Activated T-helper 1 cell treated with anti-CD3 and anti-CD28 coated beads, Interleukin-12 subunit alpha, Interleukin-12 subunit beta, Interleukin-2, Interleukin-4 antibody, amounts not matched to agents 30 ng/mL and 10 ng/mL and 1 ng/mL, durations not matched to agents 14 hours and 24 hours and 36 hours (primary cell): ENCODE measurements at regions not wholly inside any gene's neighbourhood (a gene's known extent, or its start where the extent isn't known, plus 50 kb on each side); places are given as distances from the start of the nearest gene placed in this dataset.

Experiments used
- DNase-seq: peaks from one replicate; pipeline ENCODE4 v3.0.0; 2021; ENCODE audit warnings: low spot score
- H3K27ac Mint-ChIP-seq: one replicate; pipeline ENCODE4 v1.8.0; 2021; ENCODE audit warnings: mild to moderate bottlenecking, mixed read lengths
- H3K27me3 Mint-ChIP-seq: one replicate; pipeline ENCODE4 v1.8.0; 2022; ENCODE audit warnings: mild to moderate bottlenecking, moderate library complexity, mixed read lengths; ENCODE audit not compliant: insufficient read depth
- H3K36me3 Mint-ChIP-seq: one replicate; pipeline ENCODE4 v1.8.0; 2021; ENCODE audit warnings: low read depth, mixed read lengths
- H3K4me1 Mint-ChIP-seq: one replicate; pipeline ENCODE4 v1.8.0; 2021; ENCODE audit warnings: low read depth, mixed read lengths
- H3K4me3 Mint-ChIP-seq: one replicate; pipeline ENCODE4 v1.8.0; 2021; ENCODE audit warnings: mild to moderate bottlenecking, moderate library complexity, mixed read lengths
- H3K9me3 Mint-ChIP-seq: one replicate; pipeline ENCODE4 v1.8.0; 2021; ENCODE audit warnings: mixed read lengths
- intact Hi-C: fragments of 100-400 bp; cut with micrococcal nuclease; formaldehyde crosslinking; loops from one replicate; pipeline ENCODE4 v1.15.1; 2024

DNA sequence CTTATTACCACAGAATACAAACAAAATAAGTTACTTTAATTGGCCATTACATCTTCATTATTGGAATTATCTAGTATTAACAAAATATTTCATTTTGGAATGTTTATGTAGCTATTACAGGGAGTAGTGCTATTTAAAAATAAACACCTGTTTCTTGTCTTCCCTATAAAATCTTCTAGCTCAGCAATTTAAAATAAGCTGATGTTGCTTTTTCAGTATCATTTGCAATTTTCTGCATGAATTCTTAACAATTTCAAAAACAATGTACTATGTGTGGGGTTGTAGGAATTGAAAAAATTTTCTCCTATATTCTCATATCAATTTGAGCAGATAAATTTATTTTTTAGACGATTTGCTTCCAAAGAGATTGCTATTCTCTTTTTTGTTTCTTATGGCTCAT is 1251.3 kb upstream of the CRIM1 start:
- Mint-ChIP-seq H3K4me3 (no peak overlapping the region), H3K4me1 (no peaks in the 10 kb centered on the region), H3K27me3 (no peaks in the 10 kb centered on the region), H3K9me3 (no peaks in the 10 kb centered on the region), H3K36me3 (no peaks in the 10 kb centered on the region), H3K27ac (no peak overlapping the region)
- DNase-seq: no peak
- intact Hi-C loops: no loop called here

DNA sequence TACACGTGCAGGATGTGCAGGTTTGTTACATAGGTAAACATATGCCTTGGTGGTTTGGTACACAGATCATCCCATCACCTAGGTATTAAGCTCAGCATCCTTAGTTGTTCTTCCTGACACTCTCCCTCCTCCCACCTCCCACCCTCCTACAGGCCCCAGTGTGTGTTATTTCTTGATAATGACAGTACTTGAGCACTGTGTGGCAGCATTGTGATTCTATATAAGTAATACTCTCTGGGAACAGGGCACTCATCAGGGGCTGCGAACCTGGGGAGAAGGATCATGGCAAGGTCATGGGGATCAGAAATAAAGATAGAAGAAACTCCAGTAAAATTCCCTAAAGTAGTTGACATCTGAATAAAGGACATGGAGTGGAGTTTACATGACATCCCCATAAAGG is 1256.2 kb upstream of the CRIM1 start:
- Mint-ChIP-seq H3K27ac (no peak overlapping the region), H3K36me3 (no peaks in the 10 kb centered on the region), H3K9me3 (no peaks in the 10 kb centered on the region), H3K27me3 (no peaks in the 10 kb centered on the region), H3K4me1 (no peaks in the 10 kb centered on the region), H3K4me3 (no peak overlapping the region)
- intact Hi-C loops: no loop called here
- DNase-seq: no peak

DNA sequence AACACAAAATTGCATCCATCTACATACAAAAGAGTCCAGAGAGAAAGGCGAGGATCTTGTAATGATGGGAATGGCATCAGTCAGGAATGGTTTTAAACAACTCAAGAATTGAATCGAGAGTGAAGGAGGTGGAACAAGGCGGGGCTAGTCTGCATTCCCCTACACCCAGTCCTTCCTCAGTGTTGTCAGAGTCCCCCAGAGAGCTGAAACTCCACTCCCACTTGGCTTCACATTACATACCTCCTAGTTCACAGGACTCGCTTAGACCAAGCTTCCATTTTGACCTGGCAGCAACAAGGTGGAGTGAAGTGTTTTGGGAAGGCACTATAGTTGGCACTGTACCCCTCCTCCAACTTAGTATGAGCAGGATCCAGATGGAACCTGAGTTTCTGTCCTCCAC is 1273.5 kb upstream of the CRIM1 start:
- intact Hi-C loops: no loop called here
- no peak for DNase-seq
- H3K4me3 Mint-ChIP-seq: no peak overlapping the region
- H3K27ac Mint-ChIP-seq: no peak overlapping the region
- no peaks in the 10 kb centered on the region for H3K27me3 Mint-ChIP-seq
- no peaks in the 10 kb centered on the region for H3K36me3 Mint-ChIP-seq
- H3K9me3 Mint-ChIP-seq: no peaks in the 10 kb centered on the region
- no peaks in the 10 kb centered on the region for H3K4me1 Mint-ChIP-seq

DNA sequence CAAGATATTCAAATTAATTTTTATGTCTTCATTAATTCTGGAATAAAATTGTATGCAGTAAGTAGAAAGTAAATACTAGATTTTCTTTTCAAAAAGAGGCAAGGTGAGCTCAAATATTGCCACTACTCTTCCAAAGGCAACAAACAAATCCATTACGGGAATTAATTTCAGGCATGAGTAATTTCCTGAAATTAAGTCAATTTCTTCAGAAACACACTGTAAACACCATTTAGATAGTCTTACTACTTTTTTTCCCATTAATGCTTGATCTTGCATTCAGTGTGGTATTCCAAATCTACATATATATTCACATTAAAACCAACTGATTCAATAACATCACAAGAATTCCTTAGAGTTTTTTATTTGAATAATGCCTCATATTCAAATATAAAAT is 1274.0 kb upstream of the CRIM1 start:
- no peaks in the 10 kb centered on the region for H3K36me3 Mint-ChIP-seq
- no peaks in the 10 kb centered on the region for H3K27me3 Mint-ChIP-seq
- no peak overlapping the region for H3K27ac Mint-ChIP-seq
- no peak for DNase-seq
- H3K4me3 Mint-ChIP-seq: no peak overlapping the region
- intact Hi-C loops: no loop called here
- no peaks in the 10 kb centered on the region for H3K9me3 Mint-ChIP-seq
- no peaks in the 10 kb centered on the region for H3K4me1 Mint-ChIP-seq

DNA sequence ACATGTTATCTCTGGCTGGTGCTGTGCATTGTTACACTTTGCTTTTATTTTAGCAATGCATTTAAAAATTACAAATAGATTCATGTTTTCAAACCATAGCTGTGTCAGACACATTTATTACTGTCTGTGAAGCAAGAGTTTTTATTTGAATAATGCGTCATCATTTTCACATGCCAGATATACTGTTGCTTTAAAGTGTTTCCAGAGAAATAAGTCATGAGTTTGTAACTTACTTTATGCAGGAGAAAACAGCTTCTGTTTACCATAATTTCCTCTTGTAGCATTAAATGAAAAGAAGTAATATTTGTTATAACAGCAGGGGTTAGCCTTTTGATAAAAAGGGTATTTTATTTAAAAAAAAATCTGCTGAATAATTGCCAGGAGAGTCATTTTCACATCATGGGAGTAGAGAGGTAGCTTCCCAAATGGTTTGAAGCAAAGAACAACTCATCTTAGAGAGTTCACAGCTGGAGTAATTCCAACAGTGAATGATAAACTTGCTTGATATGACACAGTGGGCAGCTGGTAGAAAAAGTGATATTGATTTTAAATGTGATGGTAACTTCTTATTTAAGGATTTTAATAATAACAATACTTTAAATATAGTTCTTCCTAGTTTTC is 1274.5 kb upstream of the CRIM1 start:
- Mint-ChIP-seq H3K27ac (no peak overlapping the region), H3K4me1 (no peaks in the 10 kb centered on the region), H3K9me3 (no peaks in the 10 kb centered on the region), H3K36me3 (no peaks in the 10 kb centered on the region), H3K27me3 (no peaks in the 10 kb centered on the region), H3K4me3 (no peak overlapping the region)
- no peak for DNase-seq
- intact Hi-C loops: no loop called here

DNA sequence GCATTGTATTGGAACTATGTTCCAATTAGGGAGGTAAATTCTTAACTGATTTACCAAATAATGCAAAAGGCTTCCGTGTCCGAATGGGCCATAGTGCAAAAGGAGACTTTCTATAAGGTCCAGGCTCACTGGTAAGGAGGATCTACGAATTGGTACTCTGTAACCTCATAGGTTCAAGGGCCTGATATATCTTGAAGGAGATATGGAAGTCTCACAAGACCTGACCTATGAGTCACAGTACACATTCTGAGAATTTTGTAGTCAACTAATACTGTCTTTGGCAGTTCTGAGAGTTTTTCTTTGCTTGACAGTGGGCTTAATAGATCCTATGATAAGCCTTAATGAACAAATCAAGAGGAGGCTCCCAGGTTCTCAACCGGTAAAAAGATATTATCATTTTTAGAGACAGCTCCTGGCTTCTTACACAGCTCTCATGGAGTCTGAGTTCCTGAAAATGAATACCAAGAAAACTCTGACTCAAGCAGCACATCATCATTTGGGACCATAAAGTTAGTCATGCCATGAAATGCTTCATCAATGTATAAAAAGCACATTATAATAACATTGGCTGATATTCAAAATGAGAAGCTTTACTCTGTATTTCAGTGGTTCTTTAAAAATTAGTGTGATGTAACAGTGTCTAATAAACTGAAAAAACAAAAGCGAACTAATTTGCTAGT is 1275.2 kb upstream of the CRIM1 start:
- intact Hi-C loops: no loop called here
- no peak for DNase-seq
- Mint-ChIP-seq H3K27me3 (no peaks in the 10 kb centered on the region), H3K36me3 (no peaks in the 10 kb centered on the region), H3K27ac (no peak overlapping the region), H3K4me1 (no peaks in the 10 kb centered on the region), H3K4me3 (no peak overlapping the region), H3K9me3 (no peaks in the 10 kb centered on the region)

DNA sequence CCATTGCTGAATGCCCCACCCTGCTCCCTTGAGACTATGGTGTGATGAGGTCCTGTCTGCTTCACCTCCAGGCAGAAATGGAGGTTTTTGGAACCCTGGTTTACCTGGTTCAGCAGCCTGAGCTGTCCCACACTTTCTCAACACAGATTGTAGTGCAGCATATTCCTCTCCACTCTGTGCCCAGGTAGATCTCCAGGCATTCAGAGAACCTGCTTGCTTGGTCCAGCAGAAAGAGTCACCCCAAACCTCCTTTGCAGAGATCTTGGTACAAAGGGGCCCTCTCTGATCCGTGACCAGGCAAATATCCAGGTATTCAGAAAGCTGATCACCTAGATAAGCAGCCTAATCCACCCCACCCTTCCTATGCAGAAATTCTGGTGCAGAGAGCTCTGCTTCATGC is 1288.2 kb upstream of the CRIM1 start:
- no peaks in the 10 kb centered on the region for H3K27me3 Mint-ChIP-seq
- no peaks in the 10 kb centered on the region for H3K36me3 Mint-ChIP-seq
- H3K4me1 Mint-ChIP-seq: no peaks in the 10 kb centered on the region
- no peak overlapping the region for H3K27ac Mint-ChIP-seq
- intact Hi-C loops: no loop called here
- no peak for DNase-seq
- peaks cover 6% of the 10 kb centered on the region for H3K9me3 Mint-ChIP-seq
- H3K4me3 Mint-ChIP-seq: no peak overlapping the region

DNA sequence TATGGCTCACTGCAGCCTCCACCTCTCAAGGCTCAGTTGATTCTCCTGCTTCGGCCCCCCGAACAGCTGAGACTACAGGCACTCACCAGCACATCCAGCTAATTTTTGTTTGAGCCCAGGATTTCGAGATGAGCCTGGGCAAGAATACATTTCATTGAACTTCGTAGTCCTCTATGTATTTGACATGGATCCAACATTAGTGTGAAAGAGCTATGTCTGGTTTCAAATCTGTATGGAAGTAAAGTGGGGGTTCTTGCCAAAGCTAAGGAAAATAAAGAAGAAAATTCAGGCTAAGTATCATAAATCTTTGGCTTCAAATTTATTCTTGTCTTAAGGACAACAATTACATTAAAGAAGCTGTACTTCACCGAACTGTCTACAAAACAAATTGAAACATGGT is 1291.7 kb upstream of the CRIM1 start:
- Mint-ChIP-seq H3K4me3 (no peak overlapping the region), H3K27me3 (no peaks in the 10 kb centered on the region), H3K27ac (no peak overlapping the region), H3K36me3 (no peaks in the 10 kb centered on the region), H3K4me1 (no peaks in the 10 kb centered on the region), H3K9me3 (peaks cover 6% of the 10 kb centered on the region)
- DNase-seq: no peak
- intact Hi-C loops: no loop called here

DNA sequence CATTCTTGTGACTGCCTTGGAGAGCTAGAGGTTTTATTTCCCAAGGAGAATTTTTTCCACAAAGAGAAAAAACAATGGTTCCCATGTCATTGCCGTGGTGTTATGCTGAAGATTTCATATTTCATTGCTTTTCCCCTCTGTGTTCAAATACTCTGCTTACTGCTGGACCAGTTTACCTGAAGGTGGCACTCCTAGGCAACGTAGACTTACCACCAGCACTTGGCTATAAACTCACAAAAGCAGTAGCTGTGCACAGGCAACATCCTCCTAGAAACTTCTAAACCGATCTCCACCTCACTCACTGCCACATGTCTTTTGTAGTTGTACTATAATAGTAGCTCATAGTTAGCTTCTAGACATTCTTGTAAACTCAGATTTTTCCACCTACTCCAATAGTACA is 1319.7 kb upstream of the CRIM1 start:
- H3K36me3 Mint-ChIP-seq: no peaks in the 10 kb centered on the region
- H3K9me3 Mint-ChIP-seq: peaks cover 4% of the 10 kb centered on the region
- H3K4me3 Mint-ChIP-seq: no peak overlapping the region
- no peak for DNase-seq
- H3K4me1 Mint-ChIP-seq: no peaks in the 10 kb centered on the region
- intact Hi-C loops: no loop called here
- no peak overlapping the region for H3K27ac Mint-ChIP-seq
- no peaks in the 10 kb centered on the region for H3K27me3 Mint-ChIP-seq

DNA sequence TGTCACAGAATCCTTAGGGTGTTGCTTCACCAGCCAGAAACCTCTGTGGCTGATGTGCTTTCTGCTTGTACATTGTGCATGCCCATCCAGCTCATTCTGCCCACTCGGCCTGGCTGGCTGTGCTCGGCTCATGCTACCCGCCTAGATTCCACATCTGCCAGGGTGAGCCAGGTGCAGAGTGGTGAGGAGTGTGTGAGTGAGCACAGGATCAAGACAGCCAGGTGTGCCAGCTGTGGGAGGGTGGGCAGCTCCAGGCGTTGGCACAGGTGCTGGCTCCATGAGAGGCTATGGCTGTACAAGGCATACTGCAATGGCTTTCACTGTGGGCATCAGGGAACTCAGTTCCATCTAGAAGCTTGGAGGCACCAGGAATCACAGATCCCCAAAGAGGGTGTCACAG is 1321.8 kb upstream of the CRIM1 start:
- H3K36me3 Mint-ChIP-seq: no peaks in the 10 kb centered on the region
- peaks cover 4% of the 10 kb centered on the region for H3K9me3 Mint-ChIP-seq
- no peak for DNase-seq
- no peak overlapping the region for H3K4me3 Mint-ChIP-seq
- no peaks in the 10 kb centered on the region for H3K4me1 Mint-ChIP-seq
- intact Hi-C loops: no loop called here
- no peaks in the 10 kb centered on the region for H3K27me3 Mint-ChIP-seq
- no peak overlapping the region for H3K27ac Mint-ChIP-seq

DNA sequence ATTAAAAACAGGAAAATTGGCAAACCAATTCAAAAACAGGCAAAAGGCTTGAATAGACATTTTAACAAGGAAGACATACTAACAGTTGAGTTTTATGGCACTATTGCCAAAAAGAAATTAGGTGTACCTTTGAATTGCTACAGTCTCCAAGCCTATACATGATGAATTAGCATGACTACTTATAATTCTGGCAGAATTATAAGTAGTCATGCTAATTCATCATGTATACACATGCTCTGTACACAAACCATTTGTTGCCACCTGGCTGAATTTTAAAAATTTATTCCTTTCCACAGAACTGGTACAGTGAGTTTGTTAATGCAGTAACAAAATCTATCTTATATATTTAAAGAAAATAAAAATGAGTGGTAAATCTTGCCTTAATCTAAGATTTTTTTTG is 1332.0 kb upstream of the CRIM1 start:
- Mint-ChIP-seq H3K27me3 (no peaks in the 10 kb centered on the region), H3K27ac (no peak overlapping the region), H3K4me1 (no peaks in the 10 kb centered on the region), H3K36me3 (no peaks in the 10 kb centered on the region), H3K9me3 (no peaks in the 10 kb centered on the region), H3K4me3 (no peak overlapping the region)
- intact Hi-C loops: no loop called here
- no peak for DNase-seq

DNA sequence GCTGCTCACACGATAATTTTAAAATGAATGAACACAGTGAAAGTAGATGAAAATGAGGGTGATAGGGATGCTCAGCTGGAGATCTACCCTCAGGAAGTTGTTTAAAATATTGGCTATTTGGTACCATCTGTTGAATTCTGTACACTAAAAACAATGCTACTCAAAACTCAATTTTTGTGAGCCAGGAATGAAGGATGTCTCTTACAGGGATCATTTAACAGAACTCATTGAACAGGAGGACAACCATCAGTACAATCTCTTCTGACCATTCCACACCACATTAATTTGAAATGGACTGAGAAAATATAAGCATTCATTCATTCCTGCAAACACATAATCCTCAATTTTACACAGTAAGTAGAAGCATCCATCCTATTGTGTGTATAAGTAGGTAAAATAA is 1355.1 kb upstream of the CRIM1 start:
- H3K27ac Mint-ChIP-seq: no peak overlapping the region
- H3K4me1 Mint-ChIP-seq: no peaks in the 10 kb centered on the region
- H3K27me3 Mint-ChIP-seq: no peaks in the 10 kb centered on the region
- no peak overlapping the region for H3K4me3 Mint-ChIP-seq
- intact Hi-C loops: no loop called here
- H3K36me3 Mint-ChIP-seq: no peaks in the 10 kb centered on the region
- H3K9me3 Mint-ChIP-seq: no peaks in the 10 kb centered on the region
- no peak for DNase-seq

DNA sequence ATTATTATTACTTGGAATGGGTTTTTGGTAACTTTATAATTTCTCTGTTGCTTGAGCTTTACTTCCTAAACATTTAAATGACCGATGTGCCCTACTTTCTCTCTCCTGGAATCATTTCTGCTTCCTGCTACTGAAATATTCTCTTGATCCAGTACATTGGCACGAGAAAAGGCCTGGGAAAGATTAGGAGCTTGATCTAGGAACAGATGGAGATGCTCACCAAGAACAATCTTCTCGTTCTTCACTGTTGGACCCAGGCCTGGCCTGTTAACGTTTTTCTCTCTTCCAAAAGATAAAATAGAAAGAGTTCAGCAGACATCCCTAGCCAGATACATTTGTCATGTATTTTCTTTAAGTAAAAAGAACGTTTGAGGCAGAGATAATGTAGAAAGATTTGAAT is 1356.8 kb upstream of the CRIM1 start:
- DNase-seq: no peak
- Mint-ChIP-seq H3K4me1 (no peaks in the 10 kb centered on the region), H3K9me3 (no peaks in the 10 kb centered on the region), H3K4me3 (no peak overlapping the region), H3K36me3 (no peaks in the 10 kb centered on the region), H3K27me3 (no peaks in the 10 kb centered on the region), H3K27ac (no peak overlapping the region)
- intact Hi-C loops: no loop called here

DNA sequence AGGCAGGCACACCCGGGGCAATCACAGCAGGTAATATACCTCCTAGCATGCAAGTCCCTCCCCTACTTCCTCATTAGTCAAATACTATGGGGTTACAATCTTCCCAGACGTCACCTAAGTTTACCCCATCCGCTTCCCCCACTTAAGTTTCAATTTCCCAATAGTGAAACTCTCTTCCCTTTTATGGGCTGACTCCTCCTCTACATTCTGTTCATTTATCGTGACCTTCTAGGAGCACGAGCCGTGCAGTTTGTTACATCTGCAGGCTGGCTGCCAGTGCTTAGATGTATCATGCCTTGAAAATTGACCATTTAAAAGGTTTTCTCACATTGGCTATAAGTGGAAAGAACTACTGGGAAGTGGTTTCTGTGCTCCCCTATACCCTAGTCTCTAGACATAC is 1357.8 kb upstream of the CRIM1 start:
- no peak overlapping the region for H3K27ac Mint-ChIP-seq
- no peak overlapping the region for H3K4me3 Mint-ChIP-seq
- H3K27me3 Mint-ChIP-seq: no peaks in the 10 kb centered on the region
- intact Hi-C loops: no loop called here
- H3K9me3 Mint-ChIP-seq: no peaks in the 10 kb centered on the region
- no peaks in the 10 kb centered on the region for H3K4me1 Mint-ChIP-seq
- DNase-seq: no peak
- no peaks in the 10 kb centered on the region for H3K36me3 Mint-ChIP-seq
